Hippocampal formation (tissue), 2 donors: ENCODE measurements at regions not wholly inside any gene's neighbourhood (a gene's known extent, or its start where the extent isn't known, plus 50 kb on each side); places are given as distances from the start of the nearest gene placed in this dataset.

ENCODE experiments used
- DNase-seq, 2 donors: peaks; one replicate each; lab custom pipeline; 2025; lab: John Stamatoyannopoulos, UW

DNA sequence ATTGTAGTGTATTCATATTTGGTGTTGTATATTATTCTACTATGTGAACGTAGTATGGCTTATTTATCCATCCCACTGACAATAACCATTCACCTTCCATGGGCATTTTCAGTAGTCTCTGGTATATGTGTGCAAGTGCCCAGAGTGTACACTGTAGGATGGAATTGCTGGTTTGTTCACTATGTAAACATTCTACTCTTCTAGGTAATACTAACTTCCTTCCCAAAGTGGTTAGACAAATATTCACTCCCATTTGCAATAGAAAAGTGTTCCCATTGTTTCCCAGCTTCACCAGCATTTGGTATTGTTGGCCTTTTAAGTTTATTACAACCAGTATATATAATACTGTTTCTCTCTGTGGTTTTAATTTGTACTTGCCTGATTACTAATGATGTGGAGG, 153.7 kb downstream of the C7orf25 start:
- no peak for DNase-seq

- no peak for DNase-seq
Measured at GRCh38 chr7:42756841-42757240, 155.0 kb downstream of the C7orf25 start.

DNA sequence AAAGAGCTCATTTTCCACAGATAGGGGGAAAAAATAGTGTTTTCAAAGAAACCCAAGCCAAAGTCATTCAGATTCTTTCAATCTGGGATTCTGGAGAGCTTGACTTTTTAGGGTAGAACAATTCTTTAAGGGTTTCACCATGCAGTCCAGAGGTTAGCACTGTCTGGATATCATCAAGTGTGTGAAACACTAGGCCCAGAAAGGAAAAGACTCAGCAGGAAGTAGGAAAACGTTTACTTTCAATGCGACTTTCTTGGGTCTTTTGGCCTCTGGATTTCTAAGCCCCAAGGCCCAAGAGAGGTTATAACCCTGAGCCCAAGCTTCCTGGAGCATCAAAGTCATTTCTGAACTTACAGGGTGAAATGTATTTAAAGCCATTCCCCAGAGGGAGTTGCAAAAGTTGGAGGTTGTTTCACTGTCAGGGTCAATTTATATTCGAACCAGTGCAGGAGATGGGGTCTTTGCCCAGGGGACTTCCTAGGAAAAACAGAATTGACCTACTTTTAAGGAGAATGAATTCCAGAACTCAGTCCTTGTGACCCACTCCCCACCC, 158.0 kb downstream of the C7orf25 start:
- DNase-seq: peak in 1 of 2 donors; percentile 4

DNA sequence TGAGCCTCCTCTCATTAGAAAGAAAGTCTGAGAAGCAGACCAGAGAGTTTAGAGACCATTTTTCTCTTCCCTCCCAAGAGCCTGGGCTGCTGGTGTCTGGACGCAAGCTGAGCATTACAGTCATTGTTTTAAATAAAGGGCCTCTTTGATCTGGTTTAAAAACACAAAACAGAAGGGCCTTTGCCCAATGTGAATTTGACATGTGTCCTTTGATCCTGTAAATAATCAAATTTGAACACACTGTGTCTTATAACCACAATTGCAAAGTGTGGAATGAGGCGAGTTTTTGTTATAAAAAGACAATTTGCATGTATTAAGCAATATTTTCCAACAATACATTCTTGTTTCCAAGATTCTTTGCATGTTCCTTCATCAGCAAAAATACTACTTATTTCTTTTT, 158.5 kb downstream of the C7orf25 start:
- peak; percentile 3 to 48 for DNase-seq

DNA sequence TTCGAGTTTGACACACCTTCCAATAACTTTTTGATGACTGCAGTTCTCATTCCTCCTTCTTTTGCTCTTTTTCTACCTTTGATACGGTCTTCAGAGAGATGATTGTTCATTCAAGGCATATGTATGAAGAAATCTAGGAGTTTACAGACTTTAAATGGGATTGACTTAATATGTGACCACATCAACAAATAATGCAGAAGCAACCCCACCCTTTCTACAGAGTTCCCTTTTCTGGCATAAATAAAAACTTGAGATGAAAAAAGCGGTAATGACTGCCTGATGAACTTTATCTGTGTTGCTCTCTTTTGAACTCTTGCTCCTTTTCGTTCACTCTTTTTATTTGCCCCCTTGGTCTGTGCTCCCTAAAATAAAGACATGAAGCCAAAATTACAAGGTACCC, 161.7 kb downstream of the C7orf25 start:
- DNase-seq: no peak

- no peak for DNase-seq
Measured at GRCh38 chr7:42747044-42747443, 164.8 kb downstream of the C7orf25 start.

DNA sequence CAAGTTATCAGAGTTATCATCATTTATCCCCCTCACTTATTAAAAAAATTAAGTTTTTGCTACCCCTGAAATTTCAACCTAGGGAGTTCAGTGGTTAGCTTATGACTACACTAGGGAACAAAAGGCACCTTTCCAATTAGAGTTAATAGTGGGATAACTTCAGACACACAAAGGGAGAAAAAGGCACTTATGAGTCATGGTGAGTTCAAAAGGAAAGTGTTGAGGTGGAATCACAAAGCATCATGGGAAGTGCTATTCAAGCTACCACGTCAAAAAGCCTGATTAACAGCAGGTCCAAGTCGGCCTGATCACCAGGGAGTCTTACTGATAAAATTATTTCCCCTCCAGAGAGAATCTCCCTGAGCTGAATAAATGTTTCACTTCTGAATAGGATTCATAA, 165.7 kb downstream of the C7orf25 start:
- DNase-seq: no peak

DNA sequence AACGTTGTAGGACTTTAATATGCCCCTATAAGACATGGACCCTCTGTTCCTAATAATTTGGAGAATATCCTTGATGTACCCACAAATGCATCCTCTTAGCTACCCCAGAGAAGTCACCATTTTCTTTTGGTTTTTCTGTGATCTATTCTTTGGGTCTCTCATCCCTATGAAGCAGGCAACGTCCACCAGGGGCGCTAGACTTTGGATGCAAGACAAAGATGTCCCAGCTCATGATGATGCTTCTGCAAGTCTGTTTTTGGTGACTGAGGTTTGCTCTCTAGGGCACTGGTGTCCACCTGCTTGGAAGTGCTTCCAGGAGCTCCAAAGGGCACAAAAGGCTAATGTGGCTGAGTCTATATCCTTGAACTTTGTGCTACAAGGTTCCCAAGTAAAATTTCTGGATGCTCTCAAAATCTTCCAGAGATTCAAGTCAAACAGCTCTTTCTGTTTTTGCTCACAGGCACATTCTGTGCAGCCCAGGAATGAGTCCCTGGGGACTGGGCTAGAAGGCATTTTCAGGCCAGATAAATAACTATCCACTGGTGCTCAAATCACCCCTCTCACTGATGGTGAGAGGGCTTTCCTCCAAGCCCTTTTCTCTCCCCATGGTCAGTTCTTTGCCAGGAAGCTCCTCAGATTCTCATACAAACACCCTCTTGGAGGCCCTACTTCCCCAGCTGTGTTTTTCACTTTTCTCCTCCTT, 166.4 kb downstream of the C7orf25 start:
- DNase-seq: no peak

DNA sequence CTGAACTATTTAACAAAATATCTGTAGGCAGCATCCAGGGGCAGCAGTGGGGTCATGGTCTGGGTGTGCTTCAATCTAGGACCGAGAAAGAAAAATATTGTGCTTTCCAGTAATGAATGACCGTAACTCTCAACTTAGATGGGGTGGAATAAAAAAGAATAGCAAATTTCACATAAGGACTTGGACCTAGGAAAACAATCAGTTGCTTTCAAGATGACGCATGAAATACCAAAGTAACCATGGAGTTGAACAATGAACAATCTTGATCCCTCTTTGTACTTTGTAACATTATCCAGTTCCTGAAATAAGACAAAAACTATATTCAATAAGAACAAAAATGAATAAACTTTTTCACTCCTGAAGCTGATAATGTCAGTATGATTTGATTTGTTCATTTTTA, 167.1 kb downstream of the C7orf25 start:
- DNase-seq: no peak

DNA sequence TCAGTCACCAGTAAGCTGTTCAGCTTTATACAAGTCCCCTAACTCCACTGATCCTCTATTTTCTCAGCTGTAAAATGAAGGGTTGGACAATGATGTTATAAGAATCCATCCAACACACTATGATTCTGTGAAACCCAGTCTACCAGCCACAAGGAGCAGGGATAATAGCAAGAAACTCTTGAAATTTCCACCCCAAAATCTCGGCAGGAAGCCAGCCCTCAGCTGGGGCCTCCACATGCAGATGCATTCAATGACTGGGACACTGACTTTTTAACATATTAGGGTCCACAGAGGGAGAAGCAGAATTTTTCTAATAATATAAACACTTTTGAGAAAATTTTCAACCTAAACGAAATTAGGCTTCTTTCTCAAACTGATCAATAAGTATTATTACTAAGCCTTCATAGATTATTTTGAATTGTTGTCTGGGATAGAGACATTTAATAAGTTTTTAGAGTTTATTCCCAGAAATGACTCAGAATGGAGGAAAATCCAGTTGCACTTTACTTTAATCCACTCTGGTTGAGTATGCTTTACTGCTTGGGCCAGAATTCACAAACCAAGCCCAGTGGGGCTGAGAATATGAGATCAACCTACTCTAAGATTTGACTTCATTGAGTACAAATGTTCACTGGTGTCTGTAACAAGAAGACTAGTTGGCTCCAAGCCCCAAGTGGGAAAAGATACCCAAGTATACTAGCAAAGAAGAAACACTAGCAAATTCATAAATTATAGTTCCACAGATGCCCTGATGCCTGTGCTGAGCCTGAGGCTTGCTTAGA, 168.6 kb downstream of the C7orf25 start:
- no peak for DNase-seq

- DNase-seq: no peak
Measured at GRCh38 chr7:42742318-42742717, 169.6 kb downstream of the C7orf25 start.

- no peak for DNase-seq
Measured at GRCh38 chr7:42740408-42740807, 171.5 kb downstream of the C7orf25 start.

DNA sequence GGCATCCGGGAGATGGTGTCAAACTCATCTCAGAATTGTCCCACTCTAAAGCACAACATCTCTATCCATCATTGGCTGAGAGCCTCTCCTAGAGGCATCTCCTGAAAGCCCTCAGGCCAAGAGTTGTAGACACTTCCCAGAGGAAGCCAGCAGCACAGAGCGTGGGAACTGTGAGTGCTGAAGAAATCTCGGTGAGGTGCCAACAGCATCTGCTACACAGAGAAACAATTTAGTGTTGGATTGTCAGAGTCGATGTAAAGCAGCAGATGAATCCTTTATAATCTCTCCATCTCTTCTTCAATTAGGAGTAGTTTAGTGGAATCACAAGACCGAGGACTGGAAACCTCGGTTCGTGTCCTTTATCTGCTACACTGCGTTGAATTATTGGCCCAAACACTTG, 172.2 kb downstream of the C7orf25 start:
- DNase-seq: no peak

- DNase-seq: no peak
Measured at GRCh38 chr7:42736931-42737330, 174.9 kb downstream of the C7orf25 start.

GRCh38 chr7:42735081-42735480, 176.8 kb downstream of the C7orf25 start:
- no peak for DNase-seq

DNA sequence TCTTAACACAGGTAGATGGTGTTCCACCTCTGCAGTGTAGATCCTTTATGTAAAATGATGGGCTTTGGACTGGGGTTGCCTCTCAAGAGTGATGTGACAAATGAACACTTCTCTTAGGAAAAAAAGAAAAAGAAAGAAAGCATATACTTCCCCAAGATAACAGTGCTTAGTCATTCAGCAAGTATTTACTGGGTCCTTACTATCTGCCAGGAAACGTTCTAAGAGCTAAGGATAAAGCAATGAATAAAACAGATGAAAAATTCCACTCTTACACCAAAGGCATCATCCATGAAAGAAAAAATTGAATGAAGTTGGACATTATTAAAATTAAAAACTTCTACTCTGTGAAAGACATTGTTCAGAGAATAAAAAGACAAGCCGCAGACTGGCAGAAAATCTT, 177.3 kb downstream of the C7orf25 start:
- no peak for DNase-seq

DNA sequence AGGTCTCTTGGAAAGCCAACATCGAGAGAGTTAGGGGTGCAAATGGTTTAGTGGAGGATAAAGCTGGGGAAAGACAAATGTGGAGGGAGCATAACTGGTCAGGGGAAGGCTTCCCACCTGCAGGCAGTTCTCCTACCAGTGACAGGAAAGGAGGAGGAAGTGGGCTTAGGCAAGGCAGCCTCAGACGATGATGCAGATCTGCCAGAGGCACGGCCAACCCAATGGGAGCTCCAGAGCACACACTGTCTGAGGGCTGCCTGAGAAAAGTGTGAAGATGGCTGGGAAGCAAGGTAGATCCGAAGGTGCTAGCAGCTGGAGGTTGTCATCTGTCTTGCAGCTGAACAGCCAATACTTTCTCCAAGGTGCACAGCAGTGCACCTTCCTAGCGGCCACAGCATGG, 178.8 kb downstream of the C7orf25 start:
- no peak for DNase-seq

DNA sequence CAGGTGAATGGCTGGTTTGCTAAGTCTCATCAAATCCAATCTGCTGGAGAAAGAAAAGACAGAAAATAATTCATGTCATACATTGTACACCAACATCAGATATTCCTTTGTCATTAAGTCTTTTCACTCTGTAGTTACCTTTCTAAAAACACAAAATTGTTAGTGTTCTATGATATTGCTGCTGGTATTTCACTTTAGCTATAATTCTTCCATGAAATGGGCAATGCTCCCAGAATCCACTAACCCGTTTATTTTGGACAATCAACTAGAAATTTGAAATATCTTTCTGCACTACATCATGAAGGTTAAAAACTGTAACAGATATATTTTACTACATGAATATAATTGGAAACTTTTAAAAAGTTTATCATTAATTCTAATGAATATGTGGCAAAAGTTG, 181.3 kb downstream of the C7orf25 start:
- DNase-seq: no peak

GRCh38 chr7:42729053-42729765, 182.7 kb downstream of the C7orf25 start:
- DNase-seq: no peak

DNA sequence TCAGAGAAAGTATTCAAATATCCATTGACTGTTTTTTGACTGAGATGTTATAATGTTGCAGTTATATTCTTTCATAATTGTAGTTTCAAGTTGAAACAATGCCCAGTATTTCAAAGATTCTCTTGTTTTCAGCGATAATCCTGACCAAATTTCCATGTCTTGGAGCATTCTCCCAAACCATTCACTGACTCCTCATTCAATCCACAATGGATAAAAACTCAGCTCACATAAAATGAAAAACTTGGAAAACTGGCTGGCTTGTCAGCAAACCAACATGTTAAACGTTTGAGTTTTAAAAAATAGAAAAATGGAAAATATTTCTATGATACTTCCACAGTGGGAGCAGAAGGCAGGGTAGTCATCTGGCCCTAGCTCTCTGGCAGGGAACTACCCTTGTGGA, 184.4 kb downstream of the C7orf25 start:
- DNase-seq: no peak

DNA sequence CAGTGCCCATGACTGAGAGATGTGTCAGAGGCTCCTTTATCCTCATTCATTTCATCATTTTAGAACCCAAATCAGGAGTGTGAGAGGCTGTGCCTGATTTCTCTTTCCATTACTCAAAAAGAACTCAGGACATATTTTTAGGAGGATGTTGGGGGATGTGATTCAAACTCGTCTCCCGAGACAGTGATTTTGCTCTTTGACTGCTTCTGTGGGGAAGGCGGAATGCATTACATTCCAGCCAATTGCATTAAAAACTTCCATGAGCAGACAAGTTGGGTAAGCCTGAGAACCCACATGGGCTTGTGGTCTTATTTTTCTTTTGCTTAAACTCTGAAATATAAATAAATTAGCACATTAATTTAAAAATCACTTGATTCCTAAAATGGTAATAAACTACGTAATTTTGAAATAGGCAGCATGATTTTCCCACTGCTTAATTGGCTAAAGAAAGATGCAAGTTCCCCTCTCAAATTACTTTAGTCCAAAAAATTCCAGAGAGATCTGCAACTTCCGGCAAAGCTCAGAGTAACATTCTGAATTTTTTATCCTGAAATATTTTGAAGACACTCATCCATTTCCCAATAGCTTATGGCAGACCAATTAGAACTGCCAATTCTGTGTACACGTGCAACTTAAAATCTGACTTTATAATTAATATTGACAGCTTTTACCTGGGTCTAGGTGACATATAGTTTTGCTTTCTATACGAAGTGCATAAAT, 185.6 kb downstream of the C7orf25 start:
- no peak for DNase-seq

- no peak for DNase-seq
Measured at GRCh38 chr7:42722716-42723115, 189.2 kb downstream of the C7orf25 start.
